Adrenal gland (tissue), 9 donors: ENCODE measurements at regions not wholly inside any gene's neighbourhood (a gene's known extent, or its start where the extent isn't known, plus 50 kb on each side); places are given as distances from the start of the nearest gene placed in this dataset.

Source experiments
- DNase-seq, 7 donors: peaks; one replicate each; pipeline ENCODE4 v3.0.0-alpha.2; 2019 to 2020
- H3K27ac ChIP-seq, 5 donors: fragments of 200-600 bp; sonication (generic) in 4 of 5; 1 replicate in 3 of 5; 2 replicates in 2 of 5; pipeline versions ENCODE4 v1.5.1 to v1.8.0; 2016 to 2020; ENCODE audit warnings: mild to moderate bottlenecking in 1 of 5
- H3K27me3 ChIP-seq: fragments of 200-600 bp; 2 replicates; pipeline ENCODE4 v1.8.0; 2021
- H3K36me3 ChIP-seq, 2 donors: fragments of 200-600 bp; replicated peaks in 1 of 2; 1 replicate in 1 of 2; 2 replicates in 1 of 2; pipeline versions ENCODE4 v1.5.1 to v1.8.0; 2018 to 2022
- H3K4me1 ChIP-seq, 2 donors: fragments of 200-600 bp; replicated peaks in 1 of 2; 1 replicate in 1 of 2; 2 replicates in 1 of 2; pipeline versions ENCODE4 v1.5.1 to v1.8.0; 2018 to 2021
- H3K4me3 ChIP-seq, 4 donors: fragments of 200-600 bp; sonication (generic) in 3 of 4; one replicate each; pipeline ENCODE4 v1.5.1; 2016 to 2018
- H3K9me3 ChIP-seq, 3 donors: fragments of 200-600 bp; sonication (generic) in 1 of 3; replicated peaks in 1 of 3; 1 replicate in 2 of 3; 2 replicates in 1 of 3; pipeline versions ENCODE4 v1.5.1 to v1.8.0; 2016 to 2021
- CTCF ChIP-seq, 6 experiments: fragments of 450-650 bp in 4 of 6; fragments of 200-600 bp in 2 of 6; sonication (generic) in 1 of 6; IDR thresholded peaks; 1 replicate in 5 of 6; 2 replicates in 1 of 6; pipeline versions ENCODE4 v1.5.1 to v1.8.0; 2016 to 2021; ENCODE audit warnings: antibody characterized with exemption in 6 of 6, mild to moderate bottlenecking in 2 of 6, moderate library complexity in 1 of 6
- POLR2A ChIP-seq, 2 donors: fragments of 450-650 bp; IDR thresholded peaks; one replicate each; pipeline ENCODE4 v1.6.1; 2017; ENCODE audit warnings: antibody characterized with exemption in 2 of 2, mild to moderate bottlenecking in 2 of 2, moderate library complexity in 1 of 2
- WGBS, 4 donors: extraction: QIAGEN DNeasy Blood & Tissue Kit in 2 of 4; methylation state at CpG; one replicate each; pipeline versions ENCODE4 v1.1.5 to v1.1.7; 2013 to 2017; 5-methylcytosine and 5-hydroxymethylcytosine counted together
- intact Hi-C, 2 donors: fragments of 100-400 bp; cut with DNase I; formaldehyde crosslinking; loops; one replicate each; pipeline versions ENCODE4 v1.14.1 to v1.15.0; 2022 to 2023
- donor health status: healthy with polysubstance abuse.
- donor health status: Bipolar disorder and iron deficiency.
- donor health status: DM: yes; HTN: yes; CAD: no.
- donor health status: DM: no; HTN: no; CAD: no.
- donor health status: DM: no; HTN: no; CAD: no.

GRCh38 chr16:60811657-60812056 is 1224.6 kb downstream of the CDH8 start:
- no peak for TF ChIP-seq POLR2A (IDR thresholded peaks at IDR 0.05)
- no peak for TF ChIP-seq CTCF (IDR thresholded peaks at IDR 0.05)
- no peak for DNase-seq
- H3K27me3 ChIP-seq, result no peaks in the 10 kb centered on the region
- H3K4me1 ChIP-seq, result no peaks in the 10 kb centered on the region
- no peaks in the 10 kb centered on the region for H3K36me3 ChIP-seq
- H3K9me3 ChIP-seq, result no peaks in the 10 kb centered on the region
- no peak overlapping the region for H3K27ac ChIP-seq
- no peak overlapping the region for H3K4me3 ChIP-seq
- intact Hi-C loops, result no loop called here

GRCh38 chr16:60811051-60811608 is 1225.1 kb downstream of the CDH8 start:
- intact Hi-C loops, result no loop called here

GRCh38 chr16:60810250-60810649 is 1226.0 kb downstream of the CDH8 start:
- intact Hi-C loops, result no loop called here
- no peak overlapping the region for H3K27ac ChIP-seq
- H3K27me3 ChIP-seq, result no peaks in the 10 kb centered on the region
- no peak for DNase-seq
- no peak overlapping the region for H3K4me3 ChIP-seq
- no peaks in the 10 kb centered on the region for H3K36me3 ChIP-seq
- H3K9me3 ChIP-seq, result no peaks in the 10 kb centered on the region
- TF ChIP-seq CTCF (IDR thresholded peaks at IDR 0.05) (no peak), POLR2A (IDR thresholded peaks at IDR 0.05) (no peak)
- H3K4me1 ChIP-seq, result no peaks in the 10 kb centered on the region

More at GRCh38 chr16:60811051-60811608, 1225.1 kb downstream of the CDH8 start:
- H3K27ac ChIP-seq, result no peak overlapping the region
- H3K27me3 ChIP-seq, result no peaks in the 10 kb centered on the region
- no peak for TF ChIP-seq CTCF (IDR thresholded peaks at IDR 0.05)
- no peak for TF ChIP-seq POLR2A (IDR thresholded peaks at IDR 0.05)
- no peaks in the 10 kb centered on the region for H3K36me3 ChIP-seq
- no peak overlapping the region for H3K4me3 ChIP-seq
- WGBS, 4 donors, result 61 to 64% (median 64%) methylated on average over 6 of the region's 6 CpGs
- DNase-seq, result no peak
- no peaks in the 10 kb centered on the region for H3K4me1 ChIP-seq
- H3K9me3 ChIP-seq, result no peaks in the 10 kb centered on the region

- Histone ChIP-seq H3K4me3 (no peak overlapping the region), H3K27ac (no peak overlapping the region), H3K27me3 (no peaks in the 10 kb centered on the region), H3K9me3 (no peaks in the 10 kb centered on the region), H3K36me3 (no peaks in the 10 kb centered on the region), H3K4me1 (no peaks in the 10 kb centered on the region)
- WGBS, 4 donors, result 54 to 59% (median 56%) methylated on average over 2 of the region's 2 CpGs
- intact Hi-C loops, result no loop called here
- DNase-seq, result no peak
- no peak for TF ChIP-seq CTCF (IDR thresholded peaks at IDR 0.05)
- no peak for TF ChIP-seq POLR2A (IDR thresholded peaks at IDR 0.05)
Measured at GRCh38 chr16:60792437-60792836, 1243.8 kb downstream of the CDH8 start.
